ENCODE measurements at regions not wholly inside any gene's neighbourhood (a gene's known extent, or its start where the extent isn't known, plus 50 kb on each side); places are given as distances from the start of the nearest gene placed in this dataset.
A peak's percentile ranks its signal among the peaks of the same experiment; 100 is the strongest.
"Not testable (repeated sequence)": the region's sequence is repeated elsewhere in the genome, so short reads cannot be mapped to it uniquely, and the experiment has no call there.

DNA sequence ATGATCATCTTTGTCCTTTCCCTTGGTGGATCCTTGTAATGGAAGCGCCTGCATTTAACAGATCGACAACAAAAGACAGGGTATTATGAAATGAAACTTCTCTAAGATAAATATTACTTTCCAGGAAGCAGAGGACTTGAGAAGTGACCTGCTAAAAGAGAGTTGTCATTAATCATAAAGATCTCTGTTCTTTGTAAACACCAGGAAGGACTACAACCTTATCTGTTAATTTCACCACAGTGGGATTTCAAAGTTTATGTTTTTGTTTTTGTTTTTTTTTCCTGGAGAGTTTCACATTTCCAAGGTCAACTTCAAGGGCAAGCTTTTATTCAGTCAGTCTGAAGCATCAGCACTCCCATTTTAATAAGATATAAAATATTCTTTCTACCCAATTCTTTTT lies 170.9 kb downstream of the RCHY1 start:
- H3K27ac ChIP-seq (ENCODE audit: insufficient read depth, low read depth, low read length, poor library complexity, severe bottlenecking), result no peak overlapping the region
- H3K4me1 ChIP-seq (ENCODE audit: control insufficient read depth, insufficient read depth, low read length), result no peaks in the 10 kb centered on the region
- 100% methylated on average over 1 to 2 of the region's 2 CpGs for WGBS, 2 experiments
- no peaks in the 10 kb centered on the region for H3K36me3 ChIP-seq (ENCODE audit: control insufficient read depth, insufficient read depth, low read length)
- no peak overlapping the region for H3K4me3 ChIP-seq (ENCODE audit: insufficient read depth, low read depth, low read length)
- peaks cover 2% of the 10 kb centered on the region for H3K9me3 ChIP-seq (ENCODE audit: control insufficient read depth, low read length)
- no peaks in the 10 kb centered on the region for H3K27me3 ChIP-seq (ENCODE audit: control insufficient read depth, insufficient read depth, low read length, poor library complexity, severe bottlenecking)

DNA sequence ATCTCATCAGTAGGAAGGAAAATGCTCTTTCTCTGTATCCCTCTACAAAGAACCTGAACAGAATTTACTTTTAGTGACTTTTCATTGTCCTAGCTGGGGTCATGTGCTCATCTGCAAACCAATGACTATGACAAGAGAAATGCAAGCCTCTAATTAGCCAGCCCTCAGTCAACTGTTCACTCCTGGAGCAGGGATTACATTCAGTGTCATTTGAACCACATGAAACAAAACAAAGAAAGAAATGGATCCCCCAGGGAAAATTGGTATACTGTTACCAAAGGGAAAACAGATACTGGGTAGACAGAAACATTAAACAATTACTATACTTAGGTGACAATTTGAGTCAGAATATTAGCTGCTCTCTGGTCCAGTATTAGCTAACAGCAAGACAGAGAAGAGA lies 173.6 kb downstream of the RCHY1 start:
- H3K36me3 ChIP-seq (ENCODE audit: control insufficient read depth, insufficient read depth, low read length), result no peaks in the 10 kb centered on the region
- no peak overlapping the region for H3K27ac ChIP-seq (ENCODE audit: insufficient read depth, low read depth, low read length, poor library complexity, severe bottlenecking)
- no peak overlapping the region for H3K4me3 ChIP-seq (ENCODE audit: insufficient read depth, low read depth, low read length)
- no peaks in the 10 kb centered on the region for H3K4me1 ChIP-seq (ENCODE audit: control insufficient read depth, insufficient read depth, low read length)
- H3K27me3 ChIP-seq (ENCODE audit: control insufficient read depth, insufficient read depth, low read length, poor library complexity, severe bottlenecking), result no peaks in the 10 kb centered on the region
- peaks cover 2% of the 10 kb centered on the region for H3K9me3 ChIP-seq (ENCODE audit: control insufficient read depth, low read length)

GRCh38 chr4:75338352-75338880 lies 175.8 kb downstream of the RCHY1 start:
- Histone ChIP-seq H3K9me3 (ENCODE audit: control insufficient read depth, low read length) (no peaks in the 10 kb centered on the region), H3K4me1 (ENCODE audit: control insufficient read depth, insufficient read depth, low read length) (no peaks in the 10 kb centered on the region), H3K4me3 (ENCODE audit: insufficient read depth, low read depth, low read length) (no peak overlapping the region), H3K36me3 (ENCODE audit: control insufficient read depth, insufficient read depth, low read length) (no peaks in the 10 kb centered on the region), H3K27ac (ENCODE audit: insufficient read depth, low read depth, low read length, poor library complexity, severe bottlenecking) (no peak overlapping the region), H3K27me3 (ENCODE audit: control insufficient read depth, insufficient read depth, low read length, poor library complexity, severe bottlenecking) (no peaks in the 10 kb centered on the region)
- WGBS, 2 experiments, result 82 to 92% methylated on average over 1 of the region's 1 CpG

GRCh38 chr4:75327804-75328512 lies 186.2 kb downstream of the RCHY1 start:
- Histone ChIP-seq H3K27me3 (ENCODE audit: control insufficient read depth, insufficient read depth, low read length, poor library complexity, severe bottlenecking) (no peaks in the 10 kb centered on the region), H3K27ac (ENCODE audit: insufficient read depth, low read depth, low read length, poor library complexity, severe bottlenecking) (peak overlapping the region; percentile 19), H3K36me3 (ENCODE audit: control insufficient read depth, insufficient read depth, low read length) (no peaks in the 10 kb centered on the region), H3K4me3 (ENCODE audit: insufficient read depth, low read depth, low read length) (no peak overlapping the region), H3K4me1 (ENCODE audit: control insufficient read depth, insufficient read depth, low read length) (peaks cover 14% of the 10 kb centered on the region), H3K9me3 (ENCODE audit: control insufficient read depth, low read length) (no peaks in the 10 kb centered on the region)
- WGBS, 2 experiments, result 74 to 89% methylated on average over 4 of the region's 4 CpGs

DNA sequence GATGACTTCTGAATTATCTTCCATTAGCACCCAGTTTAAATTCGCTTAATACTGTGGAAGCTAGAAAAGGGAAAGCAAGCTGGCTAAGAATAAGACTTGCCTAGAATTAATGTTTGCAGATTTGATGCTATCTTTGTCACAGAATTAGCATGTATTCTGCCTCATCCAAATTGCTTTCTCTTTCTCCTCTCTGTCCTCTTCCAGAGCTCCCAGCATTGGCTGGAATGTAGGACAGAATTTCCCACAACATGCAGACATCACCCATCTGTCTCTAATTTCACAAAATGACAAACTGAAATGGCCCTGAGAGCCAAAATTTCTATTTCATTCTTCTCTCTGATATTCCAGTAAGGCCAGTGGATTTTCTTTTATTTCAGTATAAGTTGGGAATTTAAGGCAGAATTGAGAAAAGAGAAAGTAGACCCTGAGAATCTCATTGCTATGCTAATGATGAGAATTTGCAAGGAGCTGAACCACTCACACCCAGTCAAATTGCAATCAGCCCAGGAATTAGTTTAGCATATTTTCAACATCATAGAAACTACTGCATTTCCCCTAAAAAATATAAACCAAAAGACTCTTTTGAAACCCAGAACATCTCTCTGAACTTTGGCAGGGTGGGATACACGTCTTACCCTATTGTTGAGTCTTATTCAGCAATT lies 188.8 kb downstream of the RCHY1 start:
- no peaks in the 10 kb centered on the region for H3K9me3 ChIP-seq (ENCODE audit: control insufficient read depth, low read length)
- peaks cover 14% of the 10 kb centered on the region for H3K4me1 ChIP-seq (ENCODE audit: control insufficient read depth, insufficient read depth, low read length)
- no peaks in the 10 kb centered on the region for H3K36me3 ChIP-seq (ENCODE audit: control insufficient read depth, insufficient read depth, low read length)
- WGBS, 2 experiments, result 90 to 98% methylated on average over 2 of the region's 2 CpGs
- no peak overlapping the region for H3K4me3 ChIP-seq (ENCODE audit: insufficient read depth, low read depth, low read length)
- H3K27me3 ChIP-seq (ENCODE audit: control insufficient read depth, insufficient read depth, low read length, poor library complexity, severe bottlenecking), result no peaks in the 10 kb centered on the region
- H3K27ac ChIP-seq (ENCODE audit: insufficient read depth, low read depth, low read length, poor library complexity, severe bottlenecking), result no peak overlapping the region

DNA sequence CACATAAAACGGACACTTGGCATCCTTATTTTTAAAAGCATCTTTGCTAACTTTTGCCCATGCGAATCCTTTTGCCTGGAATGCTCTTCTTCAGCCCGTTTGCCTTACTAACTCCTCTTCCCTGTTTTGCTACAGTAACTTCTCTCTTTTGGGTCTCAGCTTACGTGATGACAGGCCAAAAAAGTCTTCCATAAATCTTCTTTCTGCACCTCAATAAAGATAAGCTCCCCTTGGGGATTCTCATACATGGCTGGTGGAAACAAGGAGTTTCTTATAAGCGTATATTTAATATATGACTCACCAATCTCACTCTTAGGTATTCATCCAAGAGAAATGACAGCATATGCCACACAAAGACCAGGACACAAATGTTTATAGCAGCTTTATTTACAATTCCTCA lies 192.7 kb downstream of the RCHY1 start:
- WGBS, 2 experiments, result 89 to 94% methylated on average over 4 to 5 of the region's 5 CpGs
- Histone ChIP-seq H3K27ac (ENCODE audit: insufficient read depth, low read depth, low read length, poor library complexity, severe bottlenecking) (no peak overlapping the region), H3K4me1 (ENCODE audit: control insufficient read depth, insufficient read depth, low read length) (no peaks in the 10 kb centered on the region), H3K36me3 (ENCODE audit: control insufficient read depth, insufficient read depth, low read length) (no peaks in the 10 kb centered on the region), H3K27me3 (ENCODE audit: control insufficient read depth, insufficient read depth, low read length, poor library complexity, severe bottlenecking) (no peaks in the 10 kb centered on the region), H3K4me3 (ENCODE audit: insufficient read depth, low read depth, low read length) (no peak overlapping the region), H3K9me3 (ENCODE audit: control insufficient read depth, low read length) (no peaks in the 10 kb centered on the region)

GRCh38 chr4:75317641-75318040 lies 196.6 kb downstream of the RCHY1 start:
- not testable (repeated sequence) for H3K27me3 ChIP-seq (ENCODE audit: control insufficient read depth, insufficient read depth, low read length, poor library complexity, severe bottlenecking); H3K27ac ChIP-seq (ENCODE audit: insufficient read depth, low read depth, low read length, poor library complexity, severe bottlenecking); H3K4me1 ChIP-seq (ENCODE audit: control insufficient read depth, insufficient read depth, low read length); H3K9me3 ChIP-seq (ENCODE audit: control insufficient read depth, low read length); H3K4me3 ChIP-seq (ENCODE audit: insufficient read depth, low read depth, low read length); H3K36me3 ChIP-seq (ENCODE audit: control insufficient read depth, insufficient read depth, low read length)
- 97% methylated on average over 10 of the region's 10 CpGs for WGBS, 2 experiments

- WGBS, 2 experiments, result 17 to 50% methylated on average over 1 of the region's 1 CpG
These were observed 206.2 kb downstream of the RCHY1 start for GRCh38 chr4:75308049-75308448.

GRCh38 chr4:75306506-75306905 lies 207.7 kb downstream of the RCHY1 start:
- no peaks in the 10 kb centered on the region for H3K27me3 ChIP-seq (ENCODE audit: control insufficient read depth, insufficient read depth, low read length, poor library complexity, severe bottlenecking)
- 91 to 97% methylated on average over 3 of the region's 3 CpGs for WGBS, 2 experiments

More at GRCh38 chr4:75308049-75308448, 206.2 kb downstream of the RCHY1 start:
- Histone ChIP-seq H3K4me1 (ENCODE audit: control insufficient read depth, insufficient read depth, low read length) (peaks cover 20% of the 10 kb centered on the region), H3K27me3 (ENCODE audit: control insufficient read depth, insufficient read depth, low read length, poor library complexity, severe bottlenecking) (no peaks in the 10 kb centered on the region), H3K27ac (ENCODE audit: insufficient read depth, low read depth, low read length, poor library complexity, severe bottlenecking) (no peak overlapping the region), H3K4me3 (ENCODE audit: insufficient read depth, low read depth, low read length) (no peak overlapping the region), H3K36me3 (ENCODE audit: control insufficient read depth, insufficient read depth, low read length) (no peaks in the 10 kb centered on the region), H3K9me3 (ENCODE audit: control insufficient read depth, low read length) (no peaks in the 10 kb centered on the region)

GRCh38 chr4:75302648-75303047 lies 211.6 kb downstream of the RCHY1 start:
- Histone ChIP-seq H3K4me3 (ENCODE audit: insufficient read depth, low read depth, low read length) (no peak overlapping the region), H3K4me1 (ENCODE audit: control insufficient read depth, insufficient read depth, low read length) (peaks cover 6% of the 10 kb centered on the region), H3K27ac (ENCODE audit: insufficient read depth, low read depth, low read length, poor library complexity, severe bottlenecking) (no peak overlapping the region), H3K36me3 (ENCODE audit: control insufficient read depth, insufficient read depth, low read length) (no peaks in the 10 kb centered on the region), H3K27me3 (ENCODE audit: control insufficient read depth, insufficient read depth, low read length, poor library complexity, severe bottlenecking) (no peaks in the 10 kb centered on the region), H3K9me3 (ENCODE audit: control insufficient read depth, low read length) (no peaks in the 10 kb centered on the region)
- 84 to 88% methylated on average over 2 of the region's 2 CpGs for WGBS, 2 experiments

More at GRCh38 chr4:75306506-75306905, 207.7 kb downstream of the RCHY1 start:
- no peaks in the 10 kb centered on the region for H3K36me3 ChIP-seq (ENCODE audit: control insufficient read depth, insufficient read depth, low read length)
- no peaks in the 10 kb centered on the region for H3K9me3 ChIP-seq (ENCODE audit: control insufficient read depth, low read length)
- H3K27ac ChIP-seq (ENCODE audit: insufficient read depth, low read depth, low read length, poor library complexity, severe bottlenecking), result no peak overlapping the region
- no peak overlapping the region for H3K4me3 ChIP-seq (ENCODE audit: insufficient read depth, low read depth, low read length)
- peaks cover 20% of the 10 kb centered on the region for H3K4me1 ChIP-seq (ENCODE audit: control insufficient read depth, insufficient read depth, low read length)

All from ectodermal cell (in vitro differentiated cells).